ENCODE measurements at regions not wholly inside any gene's neighbourhood (a gene's known extent, or its start where the extent isn't known, plus 50 kb on each side); places are given as distances from the start of the nearest gene placed in this dataset.

GRCh38 chr4:38268108-38268820 lies 308.1 kb downstream of the PTTG2 start:
- Histone ChIP-seq H3K79me2 (ENCODE audit: insufficient read depth, low read length) (no peaks in the 10 kb centered on the region), H3K4me2 (ENCODE audit: low read length) (no peak overlapping the region), H3F3A (ENCODE audit: insufficient read depth, low read length) (no peaks in the 10 kb centered on the region), H3K36me3 (ENCODE audit: insufficient read depth, low read length) (no peaks in the 10 kb centered on the region), H2AFZ (ENCODE audit: low read length) (no peak overlapping the region), H3K4me3 (ENCODE audit: low read depth, low read length, poor library complexity, severe bottlenecking) (no peak overlapping the region), H3K9me3 (ENCODE audit: low read length) (no peaks in the 10 kb centered on the region), H4K20me1 (ENCODE audit: insufficient read depth, low read length) (no peaks in the 10 kb centered on the region), H3K27me3 (ENCODE audit: insufficient read depth, low read length) (no peaks in the 10 kb centered on the region), H3K4me1 (ENCODE audit: insufficient read depth, low read length, severe bottlenecking) (no peaks in the 10 kb centered on the region), H3K9me2 (ENCODE audit: low read depth, low read length) (no peaks in the 10 kb centered on the region), H3K27ac (ENCODE audit: low read depth, low read length, poor library complexity, severe bottlenecking) (no peak overlapping the region), H3K9ac (ENCODE audit: low read length) (no peak overlapping the region)
- no peak for TF ChIP-seq EZH2 (IDR thresholded peaks at IDR 0.05; ENCODE audit: borderline replicate concordance, low read length)

DNA sequence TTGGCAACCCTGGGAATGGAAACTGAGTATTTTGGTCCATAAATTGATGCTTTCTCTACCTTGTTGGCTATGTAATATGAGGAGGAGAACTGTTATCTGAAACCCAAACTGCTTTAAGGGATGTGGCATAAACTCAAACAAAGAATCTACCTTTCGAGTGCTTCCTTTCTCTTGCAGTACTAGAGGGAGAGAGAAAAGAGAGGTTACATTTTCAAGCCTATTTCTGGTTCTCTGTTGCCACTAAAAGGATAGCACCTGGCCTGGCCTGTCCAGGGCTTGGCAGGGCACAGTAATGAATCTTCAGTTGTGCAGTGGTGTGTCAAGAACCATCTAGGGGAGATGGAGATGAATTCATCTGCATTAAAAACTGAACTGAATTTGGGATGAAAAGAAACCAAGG lies 308.6 kb downstream of the PTTG2 start:
- Histone ChIP-seq H3K4me1 (ENCODE audit: insufficient read depth, low read length, severe bottlenecking) (no peaks in the 10 kb centered on the region), H2AFZ (ENCODE audit: low read length) (no peak overlapping the region), H3K4me3 (ENCODE audit: low read depth, low read length, poor library complexity, severe bottlenecking) (no peak overlapping the region), H3K27ac (ENCODE audit: low read depth, low read length, poor library complexity, severe bottlenecking) (no peak overlapping the region), H3K9me3 (ENCODE audit: low read length) (no peaks in the 10 kb centered on the region), H3K9ac (ENCODE audit: low read length) (no peak overlapping the region), H3K27me3 (ENCODE audit: insufficient read depth, low read length) (no peaks in the 10 kb centered on the region), H3K4me2 (ENCODE audit: low read length) (no peak overlapping the region), H3K9me2 (ENCODE audit: low read depth, low read length) (no peaks in the 10 kb centered on the region), H3K36me3 (ENCODE audit: insufficient read depth, low read length) (no peaks in the 10 kb centered on the region), H3K79me2 (ENCODE audit: insufficient read depth, low read length) (no peaks in the 10 kb centered on the region), H3F3A (ENCODE audit: insufficient read depth, low read length) (no peaks in the 10 kb centered on the region), H4K20me1 (ENCODE audit: insufficient read depth, low read length) (no peaks in the 10 kb centered on the region)
- TF ChIP-seq, protein P1, sequence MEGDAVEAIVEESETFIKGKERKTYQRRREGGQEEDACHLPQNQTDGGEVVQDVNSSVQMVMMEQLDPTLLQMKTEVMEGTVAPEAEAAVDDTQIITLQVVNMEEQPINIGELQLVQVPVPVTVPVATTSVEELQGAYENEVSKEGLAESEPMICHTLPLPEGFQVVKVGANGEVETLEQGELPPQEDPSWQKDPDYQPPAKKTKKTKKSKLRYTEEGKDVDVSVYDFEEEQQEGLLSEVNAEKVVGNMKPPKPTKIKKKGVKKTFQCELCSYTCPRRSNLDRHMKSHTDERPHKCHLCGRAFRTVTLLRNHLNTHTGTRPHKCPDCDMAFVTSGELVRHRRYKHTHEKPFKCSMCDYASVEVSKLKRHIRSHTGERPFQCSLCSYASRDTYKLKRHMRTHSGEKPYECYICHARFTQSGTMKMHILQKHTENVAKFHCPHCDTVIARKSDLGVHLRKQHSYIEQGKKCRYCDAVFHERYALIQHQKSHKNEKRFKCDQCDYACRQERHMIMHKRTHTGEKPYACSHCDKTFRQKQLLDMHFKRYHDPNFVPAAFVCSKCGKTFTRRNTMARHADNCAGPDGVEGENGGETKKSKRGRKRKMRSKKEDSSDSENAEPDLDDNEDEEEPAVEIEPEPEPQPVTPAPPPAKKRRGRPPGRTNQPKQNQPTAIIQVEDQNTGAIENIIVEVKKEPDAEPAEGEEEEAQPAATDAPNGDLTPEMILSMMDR (IDR thresholded peaks at IDR 0.05; ENCODE audit: low read length): no peak
- TF ChIP-seq EZH2 (IDR thresholded peaks at IDR 0.05; ENCODE audit: borderline replicate concordance, low read length): no peak

- H3K9ac ChIP-seq (ENCODE audit: low read length): no peak overlapping the region
- no peaks in the 10 kb centered on the region for H3K27me3 ChIP-seq (ENCODE audit: insufficient read depth, low read length)
- no peak overlapping the region for H3K27ac ChIP-seq (ENCODE audit: low read depth, low read length, poor library complexity, severe bottlenecking)
- H2AFZ ChIP-seq (ENCODE audit: low read length): no peak overlapping the region
- H3K4me2 ChIP-seq (ENCODE audit: low read length): no peak overlapping the region
- no peaks in the 10 kb centered on the region for H3K4me1 ChIP-seq (ENCODE audit: insufficient read depth, low read length, severe bottlenecking)
- H3K36me3 ChIP-seq (ENCODE audit: insufficient read depth, low read length): no peaks in the 10 kb centered on the region
- H3F3A ChIP-seq (ENCODE audit: insufficient read depth, low read length): no peaks in the 10 kb centered on the region
- H3K9me2 ChIP-seq (ENCODE audit: low read depth, low read length): no peaks in the 10 kb centered on the region
- no peaks in the 10 kb centered on the region for H4K20me1 ChIP-seq (ENCODE audit: insufficient read depth, low read length)
- no peaks in the 10 kb centered on the region for H3K79me2 ChIP-seq (ENCODE audit: insufficient read depth, low read length)
- H3K9me3 ChIP-seq (ENCODE audit: low read length): no peaks in the 10 kb centered on the region
- H3K4me3 ChIP-seq (ENCODE audit: low read depth, low read length, poor library complexity, severe bottlenecking): no peak overlapping the region
- no peak for TF ChIP-seq EZH2 (IDR thresholded peaks at IDR 0.05; ENCODE audit: borderline replicate concordance, low read length)
- TF ChIP-seq, protein P1 (IDR thresholded peaks at IDR 0.05; ENCODE audit: low read length): no peak
Observed at GRCh38 chr4:38273407-38273806, 313.2 kb downstream of the PTTG2 start.

All from OCI-LY1 (cell line).